ENCODE measurements at regions not wholly inside any gene's neighbourhood (a gene's known extent, or its start where the extent isn't known, plus 50 kb on each side); places are given as distances from the start of the nearest gene placed in this dataset.
A peak's percentile ranks its signal among the peaks of the same experiment; 100 is the strongest.

DNA sequence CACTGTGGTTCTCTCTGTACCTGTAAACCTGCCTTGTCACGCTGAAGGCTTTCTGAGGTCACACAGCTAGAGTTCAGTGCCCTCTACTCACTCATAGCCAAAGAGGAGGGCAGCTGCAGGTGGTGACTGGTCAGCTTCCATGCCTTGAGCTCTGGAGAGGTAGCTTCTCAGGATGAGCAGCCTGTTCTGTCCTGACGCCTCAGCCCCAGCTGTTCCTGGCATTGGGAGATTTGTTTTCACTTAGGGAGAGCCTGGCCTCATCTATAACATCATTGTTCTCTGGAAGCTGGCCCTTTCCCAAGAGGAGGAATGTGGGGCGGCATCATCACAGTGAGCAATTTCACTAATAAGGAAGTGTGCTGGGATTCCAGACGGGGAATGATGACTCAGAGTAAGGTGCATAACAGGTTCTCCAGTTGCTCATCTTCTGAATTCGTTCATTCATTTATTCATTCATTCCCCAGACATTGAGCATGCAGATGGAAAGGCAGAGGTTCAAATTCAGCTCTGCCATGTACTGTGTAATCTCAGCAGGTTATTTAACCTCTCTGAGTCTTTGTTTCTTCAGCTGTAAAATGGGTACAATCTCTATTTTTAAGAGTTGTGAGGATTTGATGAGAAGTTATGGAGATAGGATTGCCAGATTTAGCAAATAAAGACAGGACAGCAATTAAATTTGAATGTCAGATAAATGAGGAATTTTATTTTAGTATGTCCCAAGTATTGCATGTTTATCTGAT is 255.8 kb upstream of the CRY1 start:
- Histone ChIP-seq H3K4me1 (peaks cover 0 to 11% of the 10 kb centered on the region in 2 donors), H3K36me3 (no peaks in the 10 kb centered on the region), H3K27ac (no peak overlapping the region), H3K4me3 (no peak overlapping the region), H3K27me3 (peaks cover 0 to 12% of the 10 kb centered on the region in 2 donors), H3K9me3 (no peaks in the 10 kb centered on the region)
- intact Hi-C loops (cut with DNase I) = no loop called here
- peak in 1 of 4 donors; percentile 13 for DNase-seq
- TF ChIP-seq CTCF (IDR thresholded peaks at IDR 0.05) = no peak
- ATAC-seq = no peak

DNA sequence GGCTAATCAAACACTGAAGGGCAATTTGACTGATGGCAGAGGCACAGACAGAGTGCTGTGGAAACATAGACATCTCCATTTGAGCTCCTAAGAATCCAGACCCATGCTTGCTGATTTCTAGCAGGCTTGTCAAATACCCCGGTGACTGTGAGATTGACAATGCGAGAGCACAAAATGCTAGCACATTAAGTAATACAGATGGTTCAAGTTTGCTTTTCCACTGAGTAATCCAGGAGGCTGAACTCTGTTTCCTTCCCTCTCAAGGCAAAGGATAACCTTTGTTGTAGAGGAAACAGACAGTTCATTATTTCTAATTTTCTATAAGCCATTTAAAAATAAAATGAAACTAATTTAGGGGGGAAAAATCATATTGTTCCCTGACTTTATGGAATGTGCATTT is 256.5 kb upstream of the CRY1 start:
- ATAC-seq (no peak), DNase-seq (no peak)
- peaks cover 0 to 12% of the 10 kb centered on the region in 2 donors for H3K27me3 ChIP-seq
- H3K27ac ChIP-seq = no peak overlapping the region
- H3K4me1 ChIP-seq = peaks cover 0 to 11% of the 10 kb centered on the region in 2 donors
- H3K9me3 ChIP-seq = no peaks in the 10 kb centered on the region
- H3K36me3 ChIP-seq = no peaks in the 10 kb centered on the region
- TF ChIP-seq CTCF (IDR thresholded peaks at IDR 0.05) = no peak
- intact Hi-C loops (cut with DNase I) = no loop called here
- H3K4me3 ChIP-seq = no peak overlapping the region

- TF ChIP-seq CTCF (IDR thresholded peaks at IDR 0.05) = no peak
- Histone ChIP-seq H3K27me3 (peaks cover 0 to 12% of the 10 kb centered on the region in 2 donors), H3K4me3 (no peak overlapping the region), H3K27ac (no peak overlapping the region), H3K4me1 (peaks cover 0 to 11% of the 10 kb centered on the region in 2 donors), H3K9me3 (no peaks in the 10 kb centered on the region), H3K36me3 (no peaks in the 10 kb centered on the region)
- DNase-seq (no peak), ATAC-seq (no peak)
- intact Hi-C loops (cut with DNase I) = no loop called here
Observed at GRCh38 chr12:107351109-107351508, 257.8 kb upstream of the CRY1 start.

DNA sequence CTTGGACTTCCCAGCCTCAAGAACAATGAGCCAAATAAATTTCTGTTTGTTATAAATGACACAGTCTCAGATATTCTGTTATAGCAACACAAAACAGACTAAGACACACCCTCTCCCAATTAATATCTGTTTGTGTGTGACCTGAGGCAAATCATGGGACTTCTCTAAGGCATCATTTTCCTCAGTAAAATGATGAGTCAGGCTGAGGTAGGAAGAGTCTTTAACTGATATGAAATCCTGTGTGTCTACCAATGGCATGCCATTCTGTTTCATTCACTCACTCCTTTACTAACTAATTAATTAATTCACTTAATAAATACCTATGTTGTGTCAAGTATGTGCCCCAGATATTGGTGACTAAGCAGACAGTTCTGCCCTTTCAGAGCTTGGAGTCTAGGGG is 258.4 kb upstream of the CRY1 start:
- DNase-seq (no peak), ATAC-seq (no peak)
- TF ChIP-seq CTCF (IDR thresholded peaks at IDR 0.05) = no peak
- H3K4me1 ChIP-seq = peaks cover 0 to 11% of the 10 kb centered on the region in 2 donors
- no peak overlapping the region for H3K4me3 ChIP-seq
- H3K27ac ChIP-seq = no peak overlapping the region
- peaks cover 0 to 12% of the 10 kb centered on the region in 2 donors for H3K27me3 ChIP-seq
- no peaks in the 10 kb centered on the region for H3K9me3 ChIP-seq
- intact Hi-C loops (cut with DNase I) = no loop called here
- no peaks in the 10 kb centered on the region for H3K36me3 ChIP-seq

- no peaks in the 10 kb centered on the region for H3K9me3 ChIP-seq
- intact Hi-C loops (cut with DNase I) = no loop called here
- DNase-seq = peak in 1 of 4 donors; percentile 6
- no peak for TF ChIP-seq CTCF (IDR thresholded peaks at IDR 0.05)
- no peak overlapping the region for H3K27ac ChIP-seq
- H3K36me3 ChIP-seq = no peaks in the 10 kb centered on the region
- H3K27me3 ChIP-seq = peaks cover 0 to 12% of the 10 kb centered on the region in 2 donors
- peak; percentile 42 for ATAC-seq
- H3K4me3 ChIP-seq = no peak overlapping the region
- peaks cover 0 to 11% of the 10 kb centered on the region in 2 donors for H3K4me1 ChIP-seq
Observed at GRCh38 chr12:107352347-107353081, 259.2 kb upstream of the CRY1 start.

Measured in left lung (tissue), 4 donors.